ENCODE measurements at regions not wholly inside any gene's neighbourhood (a gene's known extent, or its start where the extent isn't known, plus 50 kb on each side); places are given as distances from the start of the nearest gene placed in this dataset.

DNA sequence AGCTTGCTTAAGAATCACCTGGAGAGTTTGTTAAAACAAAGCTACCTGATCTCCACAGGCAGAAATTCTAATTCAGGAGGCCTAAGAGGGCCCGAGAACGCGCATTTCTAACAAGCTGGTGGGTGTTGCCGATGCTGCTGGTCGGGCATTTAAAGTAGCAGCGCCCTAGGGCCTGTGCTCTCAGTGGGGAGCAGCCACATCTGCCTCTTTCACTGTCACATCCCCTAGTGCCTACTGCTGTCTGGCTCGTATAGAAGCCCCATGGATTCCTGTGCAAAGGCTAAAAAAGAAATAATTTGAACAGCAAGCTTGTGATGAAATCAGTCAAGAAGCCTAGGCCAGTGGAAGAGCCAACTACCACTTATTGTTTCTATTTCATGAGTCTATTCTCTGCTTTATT, 126.7 kb upstream of the SMIM21 start:
- TF ChIP-seq, protein P1, sequence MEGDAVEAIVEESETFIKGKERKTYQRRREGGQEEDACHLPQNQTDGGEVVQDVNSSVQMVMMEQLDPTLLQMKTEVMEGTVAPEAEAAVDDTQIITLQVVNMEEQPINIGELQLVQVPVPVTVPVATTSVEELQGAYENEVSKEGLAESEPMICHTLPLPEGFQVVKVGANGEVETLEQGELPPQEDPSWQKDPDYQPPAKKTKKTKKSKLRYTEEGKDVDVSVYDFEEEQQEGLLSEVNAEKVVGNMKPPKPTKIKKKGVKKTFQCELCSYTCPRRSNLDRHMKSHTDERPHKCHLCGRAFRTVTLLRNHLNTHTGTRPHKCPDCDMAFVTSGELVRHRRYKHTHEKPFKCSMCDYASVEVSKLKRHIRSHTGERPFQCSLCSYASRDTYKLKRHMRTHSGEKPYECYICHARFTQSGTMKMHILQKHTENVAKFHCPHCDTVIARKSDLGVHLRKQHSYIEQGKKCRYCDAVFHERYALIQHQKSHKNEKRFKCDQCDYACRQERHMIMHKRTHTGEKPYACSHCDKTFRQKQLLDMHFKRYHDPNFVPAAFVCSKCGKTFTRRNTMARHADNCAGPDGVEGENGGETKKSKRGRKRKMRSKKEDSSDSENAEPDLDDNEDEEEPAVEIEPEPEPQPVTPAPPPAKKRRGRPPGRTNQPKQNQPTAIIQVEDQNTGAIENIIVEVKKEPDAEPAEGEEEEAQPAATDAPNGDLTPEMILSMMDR (IDR thresholded peaks at IDR 0.05; ENCODE audit: insufficient read depth, low read length): no peak
- TF ChIP-seq POLR2AphosphoS5 (IDR thresholded peaks at IDR 0.05; ENCODE audit: low read depth): no peak

All from HL-60 (cell line).